ENCODE measurements at regions not wholly inside any gene's neighbourhood (a gene's known extent, or its start where the extent isn't known, plus 50 kb on each side); places are given as distances from the start of the nearest gene placed in this dataset.

DNA sequence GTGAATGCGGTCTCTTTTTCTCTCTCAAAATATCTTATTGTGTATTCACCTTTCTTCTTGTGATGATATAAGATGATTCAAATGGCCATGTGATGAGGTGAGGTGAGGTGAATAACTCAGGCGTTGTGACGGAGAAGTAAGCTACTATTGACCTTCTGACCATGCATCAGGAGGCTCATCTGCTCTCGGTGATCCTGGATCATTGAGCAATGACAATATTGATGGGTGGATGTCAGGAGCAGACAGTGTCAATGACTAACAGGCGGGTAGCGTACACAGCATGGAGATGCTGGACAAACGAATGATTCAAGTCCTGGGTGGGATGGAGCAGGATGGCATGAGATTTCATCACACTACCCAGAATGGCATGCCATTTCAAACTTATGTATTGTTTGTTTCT, 119.6 kb downstream of the PXDC1 start:
- 90 to 92% methylated on average over 7 of the region's 7 CpGs for WGBS, 2 donors (ENCODE audit: low coverage in 1 of 2)
- no peak overlapping the region for H3K4me3 ChIP-seq
- H3K27me3 ChIP-seq: no peaks in the 10 kb centered on the region
- H3K27ac ChIP-seq: no peak overlapping the region
- H3K36me3 ChIP-seq: no peaks in the 10 kb centered on the region
- no peak for TF ChIP-seq EP300 (IDR thresholded peaks at IDR 0.05)
- TF ChIP-seq, protein P1, sequence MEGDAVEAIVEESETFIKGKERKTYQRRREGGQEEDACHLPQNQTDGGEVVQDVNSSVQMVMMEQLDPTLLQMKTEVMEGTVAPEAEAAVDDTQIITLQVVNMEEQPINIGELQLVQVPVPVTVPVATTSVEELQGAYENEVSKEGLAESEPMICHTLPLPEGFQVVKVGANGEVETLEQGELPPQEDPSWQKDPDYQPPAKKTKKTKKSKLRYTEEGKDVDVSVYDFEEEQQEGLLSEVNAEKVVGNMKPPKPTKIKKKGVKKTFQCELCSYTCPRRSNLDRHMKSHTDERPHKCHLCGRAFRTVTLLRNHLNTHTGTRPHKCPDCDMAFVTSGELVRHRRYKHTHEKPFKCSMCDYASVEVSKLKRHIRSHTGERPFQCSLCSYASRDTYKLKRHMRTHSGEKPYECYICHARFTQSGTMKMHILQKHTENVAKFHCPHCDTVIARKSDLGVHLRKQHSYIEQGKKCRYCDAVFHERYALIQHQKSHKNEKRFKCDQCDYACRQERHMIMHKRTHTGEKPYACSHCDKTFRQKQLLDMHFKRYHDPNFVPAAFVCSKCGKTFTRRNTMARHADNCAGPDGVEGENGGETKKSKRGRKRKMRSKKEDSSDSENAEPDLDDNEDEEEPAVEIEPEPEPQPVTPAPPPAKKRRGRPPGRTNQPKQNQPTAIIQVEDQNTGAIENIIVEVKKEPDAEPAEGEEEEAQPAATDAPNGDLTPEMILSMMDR (IDR thresholded peaks at IDR 0.05): no peak
- ATAC-seq: no peak
- H3K9me3 ChIP-seq: no peaks in the 10 kb centered on the region
- H3K4me1 ChIP-seq: peaks cover 0 to 17% (median 3%) of the 10 kb centered on the region in 3 donors

DNA sequence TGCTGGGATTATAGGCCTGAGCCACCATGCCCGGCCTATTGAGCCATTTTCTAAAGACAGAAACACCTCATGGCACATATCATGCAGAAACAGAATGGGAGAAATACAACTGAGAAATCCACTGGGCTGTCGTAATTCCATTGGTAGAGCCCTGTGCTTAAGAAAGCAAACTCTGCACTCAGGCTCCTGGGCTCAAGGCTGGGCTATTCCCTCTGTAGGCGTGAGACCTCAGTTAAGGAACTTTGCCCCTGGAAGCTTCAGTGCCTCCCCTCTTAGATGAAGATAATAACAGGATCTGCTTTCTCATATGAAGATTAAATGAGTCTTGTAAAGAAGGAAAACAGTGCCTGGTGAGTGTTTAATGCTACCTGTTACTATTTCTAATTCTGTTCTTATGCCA, 120.3 kb downstream of the PXDC1 start:
- WGBS, 2 donors (ENCODE audit: low coverage in 1 of 2): 100% methylated on average over 1 of the region's 3 CpGs; no CpG with 5 or more reads in 1 of the 2 donors
- TF ChIP-seq EP300 (IDR thresholded peaks at IDR 0.05): no peak
- no peak for TF ChIP-seq POLR2AphosphoS5 (IDR thresholded peaks at IDR 0.05)
- TF ChIP-seq POLR2A (IDR thresholded peaks at IDR 0.05): no peak
- TF ChIP-seq, protein P1 (IDR thresholded peaks at IDR 0.05): no peak
- Histone ChIP-seq H3K27ac (no peak overlapping the region), H3K4me1 (peaks cover 0 to 17% (median 3%) of the 10 kb centered on the region in 3 donors), H3K4me3 (no peak overlapping the region), H3K9me3 (no peaks in the 10 kb centered on the region), H3K36me3 (no peaks in the 10 kb centered on the region), H3K27me3 (peaks cover 3% of the 10 kb centered on the region)
- no peak for ATAC-seq

DNA sequence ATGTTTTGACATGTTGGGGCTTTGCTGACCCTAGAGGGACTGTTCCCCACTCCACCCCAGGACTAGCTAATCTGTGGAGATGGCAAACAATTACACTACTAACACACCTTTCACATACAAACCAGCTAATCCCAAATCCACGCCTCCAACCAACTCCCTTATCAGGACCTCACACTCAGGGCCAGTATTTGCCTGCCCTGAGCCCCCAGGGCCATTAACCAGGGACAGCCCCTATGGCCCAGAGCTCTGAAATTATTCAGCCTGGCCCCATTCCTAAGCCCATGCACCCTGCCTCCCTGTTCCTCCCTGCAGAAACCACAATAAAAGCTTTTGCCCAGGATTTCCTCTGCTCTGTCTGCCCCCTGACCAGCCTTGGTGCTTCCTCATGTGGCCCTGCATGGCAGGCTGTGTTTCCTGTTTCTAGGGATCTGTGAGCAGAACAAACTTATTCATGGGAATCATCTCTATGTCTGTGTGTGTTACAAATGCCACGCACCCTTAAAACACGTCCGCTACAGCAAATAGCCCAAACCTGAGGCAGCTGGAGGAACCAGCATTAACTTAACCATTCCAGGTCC, 121.2 kb downstream of the PXDC1 start:
- Histone ChIP-seq H3K27me3 (peaks cover 6% of the 10 kb centered on the region), H3K9me3 (no peaks in the 10 kb centered on the region), H3K36me3 (no peaks in the 10 kb centered on the region), H3K4me3 (no peak overlapping the region), H3K27ac (no peak overlapping the region), H3K4me1 (peaks cover 0 to 17% (median 3%) of the 10 kb centered on the region in 3 donors)
- TF ChIP-seq EP300 (IDR thresholded peaks at IDR 0.05) (no peak), POLR2AphosphoS5 (IDR thresholded peaks at IDR 0.05) (no peak), POLR2A (IDR thresholded peaks at IDR 0.05) (no peak)
- TF ChIP-seq, protein P1 (IDR thresholded peaks at IDR 0.05): no peak
- ATAC-seq: no peak
- WGBS, 2 donors (ENCODE audit: low coverage in 1 of 2): 94 to 100% methylated on average over 4 of the region's 4 CpGs

DNA sequence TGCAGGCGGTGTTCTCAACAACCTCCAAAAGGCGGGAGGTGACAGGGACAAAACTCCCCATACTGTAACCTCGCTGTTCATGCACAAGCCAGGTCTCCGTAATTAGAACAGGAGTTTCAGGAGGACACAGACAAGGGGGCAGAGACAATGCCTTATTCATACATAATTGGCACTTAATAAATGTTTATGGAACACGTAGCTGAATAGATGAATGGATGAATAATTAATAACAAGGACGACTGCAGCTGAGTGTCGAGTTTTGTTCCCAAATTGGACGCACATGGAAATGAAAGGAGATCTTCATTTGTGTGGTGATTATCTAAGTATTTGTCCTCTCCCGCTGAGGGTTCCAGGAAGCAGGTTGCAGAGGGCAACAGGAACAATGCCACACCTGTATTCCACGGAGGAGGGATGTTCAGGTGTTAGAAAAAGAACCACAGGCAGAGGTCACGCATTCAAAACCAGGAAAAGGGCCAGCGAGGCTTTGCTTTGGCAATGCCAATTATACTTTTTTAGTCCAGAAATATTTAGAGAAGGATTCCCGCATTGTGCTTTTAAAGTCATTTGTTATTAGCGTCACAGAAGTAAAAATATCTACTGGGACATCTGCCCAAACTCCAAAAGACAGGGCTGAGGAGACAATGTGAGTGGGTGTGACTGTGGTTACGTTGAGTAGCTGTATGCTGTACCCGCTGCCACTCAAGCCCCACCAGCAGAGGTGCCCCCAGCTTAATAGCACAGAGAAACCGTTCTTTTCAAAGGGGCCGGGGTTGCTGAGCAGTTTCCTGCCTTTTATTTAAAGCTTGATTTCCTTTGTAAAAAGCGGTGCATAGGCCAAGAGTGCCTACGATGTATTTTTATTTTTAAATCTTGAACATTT, 123.3 kb downstream of the PXDC1 start:
- Histone ChIP-seq H3K4me1 (peaks cover 0 to 17% (median 3%) of the 10 kb centered on the region in 3 donors), H3K4me3 (no peak overlapping the region), H3K27ac (peak overlapping the region in 1 of 4 donors; percentile 27), H3K36me3 (no peaks in the 10 kb centered on the region), H3K9me3 (no peaks in the 10 kb centered on the region), H3K27me3 (peaks cover 11% of the 10 kb centered on the region)
- TF ChIP-seq POLR2A (IDR thresholded peaks at IDR 0.05) (no peak), EP300 (IDR thresholded peaks at IDR 0.05) (no peak), POLR2AphosphoS5 (IDR thresholded peaks at IDR 0.05) (no peak)
- TF ChIP-seq, protein P1 (IDR thresholded peaks at IDR 0.05): no peak
- WGBS, 2 donors (ENCODE audit: low coverage in 1 of 2): 20 to 37% methylated on average over 18 of the region's 20 CpGs
- ATAC-seq: no peak

All from gastroesophageal sphincter (tissue), 4 donors.